ENCODE measurements at regions not wholly inside any gene's neighbourhood (a gene's known extent, or its start where the extent isn't known, plus 50 kb on each side); places are given as distances from the start of the nearest gene placed in this dataset.

- in situ Hi-C loops (cut with MboI; ENCODE audit: low sequenced_read_pairs, unreplicated experiment): loop anchor here (25.0 kb wide), 1 partner anchor 1250 kb away; no protein-coding TSS in a partner anchor
- no peak for DNase-seq (ENCODE audit: low spot score)
- TF ChIP-seq, protein P1, sequence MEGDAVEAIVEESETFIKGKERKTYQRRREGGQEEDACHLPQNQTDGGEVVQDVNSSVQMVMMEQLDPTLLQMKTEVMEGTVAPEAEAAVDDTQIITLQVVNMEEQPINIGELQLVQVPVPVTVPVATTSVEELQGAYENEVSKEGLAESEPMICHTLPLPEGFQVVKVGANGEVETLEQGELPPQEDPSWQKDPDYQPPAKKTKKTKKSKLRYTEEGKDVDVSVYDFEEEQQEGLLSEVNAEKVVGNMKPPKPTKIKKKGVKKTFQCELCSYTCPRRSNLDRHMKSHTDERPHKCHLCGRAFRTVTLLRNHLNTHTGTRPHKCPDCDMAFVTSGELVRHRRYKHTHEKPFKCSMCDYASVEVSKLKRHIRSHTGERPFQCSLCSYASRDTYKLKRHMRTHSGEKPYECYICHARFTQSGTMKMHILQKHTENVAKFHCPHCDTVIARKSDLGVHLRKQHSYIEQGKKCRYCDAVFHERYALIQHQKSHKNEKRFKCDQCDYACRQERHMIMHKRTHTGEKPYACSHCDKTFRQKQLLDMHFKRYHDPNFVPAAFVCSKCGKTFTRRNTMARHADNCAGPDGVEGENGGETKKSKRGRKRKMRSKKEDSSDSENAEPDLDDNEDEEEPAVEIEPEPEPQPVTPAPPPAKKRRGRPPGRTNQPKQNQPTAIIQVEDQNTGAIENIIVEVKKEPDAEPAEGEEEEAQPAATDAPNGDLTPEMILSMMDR (IDR thresholded peaks at IDR 0.05; ENCODE audit: borderline replicate concordance, control extremely low read depth, extremely low read depth, insufficient read depth, missing control alignments): no peak
These were observed 63.7 kb downstream of the SLC25A47 start for GRCh38 chr14:100386846-100387245.

GRCh38 chr14:100387450-100387849, 64.3 kb downstream of the SLC25A47 start:
- TF ChIP-seq, protein P1 (IDR thresholded peaks at IDR 0.05; ENCODE audit: borderline replicate concordance, control extremely low read depth, extremely low read depth, insufficient read depth, missing control alignments): no peak
- in situ Hi-C loops (cut with MboI; ENCODE audit: low sequenced_read_pairs, unreplicated experiment): loop anchor here (25.0 kb wide), 1 partner anchor 1250 kb away; no protein-coding TSS in a partner anchor
- no peak for DNase-seq (ENCODE audit: low spot score)

GRCh38 chr14:100388103-100389054, 65.2 kb downstream of the SLC25A47 start:
- TF ChIP-seq, protein P1 (IDR thresholded peaks at IDR 0.05; ENCODE audit: borderline replicate concordance, control extremely low read depth, extremely low read depth, insufficient read depth, missing control alignments): no peak
- in situ Hi-C loops (cut with MboI; ENCODE audit: low sequenced_read_pairs, unreplicated experiment): loop anchor here (25.0 kb wide), 1 partner anchor 1249 kb away; no protein-coding TSS in a partner anchor
- DNase-seq (ENCODE audit: low spot score): no peak

DNA sequence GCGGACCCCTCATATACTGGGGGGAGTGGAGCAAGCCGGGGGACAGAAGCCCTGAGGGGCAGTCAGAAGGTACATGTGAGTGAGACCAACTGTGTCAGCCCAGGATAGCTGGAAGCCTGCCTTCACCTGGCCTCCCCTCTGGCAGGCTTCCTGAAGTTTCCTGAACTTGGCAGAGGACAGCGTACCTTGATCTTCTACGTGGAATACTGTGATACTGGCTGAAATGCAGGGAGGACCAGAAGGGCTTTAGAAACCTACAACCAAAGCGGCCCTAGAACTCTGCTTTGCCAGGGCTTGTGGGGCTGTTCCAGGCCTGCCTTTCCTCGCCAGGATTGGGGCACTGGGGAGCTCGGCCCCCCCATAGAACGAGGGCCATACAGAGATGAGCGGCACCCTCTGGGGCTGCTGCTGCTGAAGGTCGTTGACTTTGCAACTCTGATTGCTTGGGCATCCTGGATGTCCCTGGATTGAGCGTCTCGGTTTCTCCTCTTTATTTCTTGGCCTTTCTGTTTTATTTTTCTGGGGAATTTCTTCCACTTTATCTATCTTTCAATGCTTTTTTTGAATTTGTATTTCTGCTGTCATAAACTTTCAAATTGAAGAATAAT, 66.5 kb downstream of the SLC25A47 start:
- no peak for DNase-seq (ENCODE audit: low spot score)
- in situ Hi-C loops (cut with MboI; ENCODE audit: low sequenced_read_pairs, unreplicated experiment): loop anchor here (10.0 to 25.0 kb wide), 2 partner anchors 255 to 1248 kb away; no protein-coding TSS in a partner anchor
- TF ChIP-seq, protein P1 (IDR thresholded peaks at IDR 0.05; ENCODE audit: borderline replicate concordance, control extremely low read depth, extremely low read depth, insufficient read depth, missing control alignments): no peak

DNA sequence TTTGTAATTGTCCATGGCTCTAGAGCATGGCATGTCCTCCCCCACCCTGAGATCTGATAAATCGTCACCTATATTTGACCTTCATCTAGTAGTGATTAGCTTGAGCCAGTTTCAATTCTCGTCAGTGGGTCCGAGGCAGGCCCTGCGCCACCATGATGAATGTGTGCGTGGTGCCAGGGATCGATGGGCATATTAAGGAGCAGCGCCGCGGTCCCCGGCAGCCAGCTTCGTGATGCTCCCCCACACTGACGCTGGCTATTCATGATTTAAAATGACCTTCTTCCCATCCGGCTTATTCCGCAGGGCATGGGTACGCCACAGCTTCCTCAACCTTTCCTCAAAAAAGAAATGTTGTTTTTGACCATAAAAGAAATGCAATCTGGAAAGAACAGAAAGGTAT, 68.0 kb downstream of the SLC25A47 start:
- DNase-seq (ENCODE audit: low spot score): no peak
- in situ Hi-C loops (cut with MboI; ENCODE audit: low sequenced_read_pairs, unreplicated experiment): loop anchor here (10.0 to 25.0 kb wide), 2 partner anchors 254 to 1246 kb away; no protein-coding TSS in a partner anchor
- TF ChIP-seq, protein P1 (IDR thresholded peaks at IDR 0.05; ENCODE audit: borderline replicate concordance, control extremely low read depth, extremely low read depth, insufficient read depth, missing control alignments): no peak

DNA sequence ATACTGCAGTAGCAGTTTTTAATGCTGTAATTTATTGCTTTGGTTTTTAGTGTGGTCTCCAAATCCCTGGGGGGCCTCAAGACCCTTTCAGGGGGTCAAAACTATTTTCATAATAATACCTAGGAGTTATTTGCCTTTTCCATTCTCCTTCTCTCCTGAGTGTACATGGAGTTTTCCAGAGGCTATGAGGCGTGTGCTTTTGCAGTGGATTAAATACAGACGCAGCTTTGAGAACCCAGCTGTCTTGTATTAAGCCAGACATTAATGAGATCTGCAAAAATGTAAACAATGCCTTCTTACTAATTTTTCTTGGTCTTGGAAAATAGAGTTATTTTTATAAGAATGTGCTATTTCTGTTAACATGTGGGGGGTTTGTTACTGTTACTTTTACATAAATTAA, 68.6 kb downstream of the SLC25A47 start:
- TF ChIP-seq, protein P1 (IDR thresholded peaks at IDR 0.05; ENCODE audit: borderline replicate concordance, control extremely low read depth, extremely low read depth, insufficient read depth, missing control alignments): no peak
- in situ Hi-C loops (cut with MboI; ENCODE audit: low sequenced_read_pairs, unreplicated experiment): loop anchor here (10.0 to 25.0 kb wide), 2 partner anchors 253 to 1246 kb away; no protein-coding TSS in a partner anchor

More for the DNA sequence above, 68.6 kb downstream of the SLC25A47 start:
- DNase-seq (ENCODE audit: low spot score): no peak
